NCI-H2029 (cell line): ENCODE measurements at regions not wholly inside any gene's neighbourhood (a gene's known extent, or its start where the extent isn't known, plus 50 kb on each side); places are given as distances from the start of the nearest gene placed in this dataset.
"Not testable (repeated sequence)": the region's sequence is repeated elsewhere in the genome, so short reads cannot be mapped to it uniquely, and the experiment has no call there.

Experiments used
- DNase-seq: peaks from one replicate; lab custom pipeline; 2025; lab: John Stamatoyannopoulos, UW

DNA sequence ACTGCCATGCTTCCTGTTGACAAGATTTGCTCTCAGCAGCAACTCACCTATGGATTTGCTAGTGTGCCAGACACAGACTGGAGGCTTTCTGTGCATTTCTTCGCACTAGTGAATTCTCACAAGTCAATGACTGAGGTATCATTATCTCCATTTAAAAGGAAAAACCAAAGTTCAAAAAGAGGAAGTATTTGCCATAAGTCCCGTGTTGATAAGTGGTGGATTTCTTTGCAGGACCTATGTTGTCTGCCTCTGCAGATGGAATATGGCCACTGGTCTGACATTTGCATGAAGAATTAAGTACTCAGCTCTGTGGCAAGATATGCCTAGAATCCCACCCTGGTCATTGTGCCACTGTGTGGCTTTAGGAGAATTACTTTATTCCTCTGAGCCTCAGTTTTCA lies 299.6 kb downstream of the PAX3 start:
- DNase-seq: no peak

GRCh38 chr2:221997683-221998082 lies 301.1 kb downstream of the PAX3 start:
- DNase-seq: no peak

- DNase-seq: no peak
These were observed 301.7 kb downstream of the PAX3 start for GRCh38 chr2:221997100-221997499.

GRCh38 chr2:221994926-221995325 lies 303.9 kb downstream of the PAX3 start:
- no peak for DNase-seq

DNA sequence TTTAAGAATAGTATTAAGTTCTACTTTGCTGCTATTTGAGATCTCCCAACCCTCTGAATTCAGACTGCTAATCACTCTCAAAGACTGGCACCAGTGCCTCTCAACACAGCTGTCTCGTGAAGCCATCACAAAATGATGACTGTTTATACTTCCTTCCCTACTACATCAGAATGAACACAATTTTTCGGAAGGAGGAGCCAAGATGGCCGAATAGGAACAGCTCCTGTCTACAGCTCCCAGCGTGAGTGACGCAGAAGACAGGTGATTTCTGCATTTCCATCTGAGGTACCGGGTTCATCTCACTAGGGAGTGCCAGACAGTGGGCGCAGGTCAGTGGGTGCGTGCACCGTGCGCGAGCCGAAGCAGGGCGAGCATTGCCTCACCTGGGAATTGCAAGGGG lies 314.4 kb downstream of the PAX3 start:
- not testable (repeated sequence) for DNase-seq

- DNase-seq: no peak
These were observed 316.8 kb downstream of the PAX3 start for GRCh38 chr2:221981912-221982470.

DNA sequence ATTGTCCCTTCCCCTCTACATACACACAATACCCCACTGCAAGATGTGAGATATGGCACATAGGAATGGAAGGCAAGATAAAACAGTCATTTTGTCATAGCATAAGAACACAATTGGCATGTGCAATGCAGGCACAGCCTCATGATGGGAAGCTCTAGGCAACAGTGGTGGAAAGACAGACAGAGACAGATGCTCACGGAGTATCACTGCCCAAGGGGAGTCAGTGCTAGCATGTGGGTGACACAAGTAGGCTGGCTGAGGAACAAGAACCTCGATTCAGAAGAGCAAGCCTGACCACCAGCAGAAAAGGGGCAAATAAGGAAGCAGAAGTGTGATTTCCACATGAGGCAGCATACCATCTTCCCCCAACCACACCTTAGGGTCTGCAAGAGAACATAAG lies 323.6 kb downstream of the PAX3 start:
- no peak for DNase-seq

- no peak for DNase-seq
These were observed 324.9 kb downstream of the PAX3 start for GRCh38 chr2:221973902-221974301.

DNA sequence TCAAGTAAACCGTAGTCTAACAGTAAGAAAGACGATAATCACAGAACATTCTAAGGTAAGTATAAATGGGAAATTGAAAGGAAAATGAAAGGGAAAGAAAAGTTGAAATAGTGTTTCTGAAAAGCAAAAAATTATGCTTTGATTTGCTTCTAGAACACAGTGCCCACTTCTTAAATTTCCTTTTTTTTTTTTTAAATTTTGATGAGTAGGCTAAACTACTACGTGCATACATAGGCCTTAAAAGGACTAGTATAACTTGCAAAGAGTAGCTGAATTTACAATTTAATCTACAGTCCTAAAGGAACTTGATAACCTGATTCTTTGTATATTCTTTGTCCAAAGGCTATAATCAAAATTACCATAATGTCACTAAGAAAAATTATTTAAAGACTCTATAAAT lies 325.3 kb downstream of the PAX3 start:
- DNase-seq: no peak

- DNase-seq: no peak
These were observed 325.9 kb downstream of the PAX3 start for GRCh38 chr2:221972813-221973478.

DNA sequence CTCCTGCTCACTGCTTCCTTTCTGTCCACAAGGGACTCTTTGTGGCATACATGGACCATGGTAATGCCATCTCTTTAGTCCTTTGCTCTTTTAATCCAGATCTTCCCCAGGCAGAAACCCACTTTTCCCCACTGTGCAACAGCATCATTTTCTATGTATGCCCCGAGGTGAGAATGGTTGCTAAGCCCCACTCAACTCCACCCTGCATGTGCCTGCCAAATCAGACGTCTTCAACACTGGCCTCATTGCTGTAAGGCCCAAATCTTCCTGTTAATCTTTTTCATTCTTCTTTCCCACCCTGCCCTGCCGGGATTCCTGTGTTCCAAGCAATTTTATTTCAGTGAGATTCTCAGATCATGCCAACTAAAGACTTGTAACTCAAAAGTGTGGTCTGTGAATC lies 328.4 kb downstream of the PAX3 start:
- DNase-seq: no peak

GRCh38 chr2:221969830-221970144 lies 329.0 kb downstream of the PAX3 start:
- no peak for DNase-seq

GRCh38 chr2:221969087-221969829 lies 329.5 kb downstream of the PAX3 start:
- peak; percentile 18 for DNase-seq

- no peak for DNase-seq
These were observed 336.6 kb downstream of the PAX3 start for GRCh38 chr2:221962186-221962585.

GRCh38 chr2:221961561-221961960 lies 337.2 kb downstream of the PAX3 start:
- DNase-seq: peak; percentile 40

DNA sequence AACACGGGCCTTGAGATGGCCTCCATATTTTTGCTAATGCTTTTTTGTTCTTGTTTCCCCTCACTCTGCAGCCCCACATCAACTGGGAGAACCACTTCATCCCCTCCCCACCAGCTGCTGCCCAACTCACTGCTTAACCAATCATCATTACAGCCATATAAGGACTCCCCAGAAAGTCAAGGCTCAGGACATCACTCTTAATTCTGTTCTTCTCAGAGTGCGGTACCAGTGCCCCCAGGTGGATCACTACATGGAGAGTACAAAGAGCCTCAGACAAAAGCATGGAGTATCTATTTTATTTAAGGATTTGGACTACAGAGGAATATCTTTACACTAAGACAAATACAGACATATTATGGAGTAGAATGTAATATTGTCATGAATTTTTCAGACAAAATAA lies 340.6 kb downstream of the PAX3 start:
- DNase-seq: no peak

DNA sequence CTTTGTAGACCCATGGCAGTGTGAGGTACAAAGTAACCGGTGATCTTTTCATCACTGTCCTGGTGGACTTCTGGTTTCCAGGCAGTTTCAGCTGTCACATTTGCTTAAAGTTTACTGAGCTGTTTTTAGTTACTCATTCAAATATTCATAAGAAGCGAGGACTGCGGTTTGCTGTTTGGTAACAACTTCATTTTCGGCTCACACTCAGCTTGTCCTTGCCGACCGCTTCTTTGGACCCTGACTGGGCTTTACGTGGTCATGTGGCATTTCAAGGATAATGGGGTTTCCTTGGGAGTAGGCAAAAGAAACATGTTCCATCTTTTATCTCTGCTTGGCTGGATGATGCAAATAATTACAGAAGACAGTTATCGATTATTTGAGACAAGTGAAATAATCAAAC lies 350.7 kb downstream of the PAX3 start:
- DNase-seq: no peak

DNA sequence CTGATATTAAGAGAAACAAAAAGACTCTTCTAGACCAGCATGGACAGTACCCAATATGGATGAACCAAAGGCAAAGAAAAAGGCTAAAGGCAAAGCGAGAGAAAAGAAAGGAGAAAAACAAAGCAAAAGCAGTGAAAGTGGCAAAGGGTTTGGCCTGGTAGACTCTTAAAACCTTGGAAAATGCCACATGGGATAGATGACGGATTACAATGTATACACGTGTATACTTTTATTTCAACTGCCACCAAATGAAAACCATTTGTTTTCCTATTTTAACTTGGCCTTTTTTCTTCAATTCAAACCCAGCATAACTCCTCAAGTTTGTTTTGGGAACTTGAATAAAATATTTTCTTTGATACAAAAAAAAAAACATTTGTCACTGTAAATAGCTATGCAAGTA lies 354.3 kb downstream of the PAX3 start:
- not testable (repeated sequence) for DNase-seq

GRCh38 chr2:221943076-221943810 lies 355.6 kb downstream of the PAX3 start:
- no peak for DNase-seq

GRCh38 chr2:221931251-221931991 lies 359.3 kb upstream of the EPHA4 start:
- DNase-seq: no peak

- DNase-seq: no peak
These were observed 357.2 kb upstream of the EPHA4 start for GRCh38 chr2:221929259-221929658.

DNA sequence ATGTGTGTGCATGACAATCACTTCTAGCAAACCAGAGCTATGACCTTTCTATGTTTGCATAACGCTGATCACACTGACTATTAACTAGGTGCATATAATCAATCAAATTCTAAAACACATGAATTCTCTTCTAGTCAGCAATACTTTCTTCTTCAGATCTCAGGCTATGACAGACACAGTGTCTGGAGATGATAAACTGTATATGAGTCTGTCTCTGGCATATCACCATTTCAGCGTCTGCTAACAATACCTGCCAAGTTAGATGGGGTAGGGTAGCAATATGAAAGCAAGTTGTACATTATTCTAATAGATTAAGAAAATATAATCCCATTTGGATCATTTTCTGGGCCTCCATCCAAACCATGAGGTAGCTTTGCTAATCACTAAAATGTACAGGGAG lies 354.2 kb upstream of the EPHA4 start:
- DNase-seq: no peak
